ENCODE measurements at regions not wholly inside any gene's neighbourhood (a gene's known extent, or its start where the extent isn't known, plus 50 kb on each side); places are given as distances from the start of the nearest gene placed in this dataset.

DNA sequence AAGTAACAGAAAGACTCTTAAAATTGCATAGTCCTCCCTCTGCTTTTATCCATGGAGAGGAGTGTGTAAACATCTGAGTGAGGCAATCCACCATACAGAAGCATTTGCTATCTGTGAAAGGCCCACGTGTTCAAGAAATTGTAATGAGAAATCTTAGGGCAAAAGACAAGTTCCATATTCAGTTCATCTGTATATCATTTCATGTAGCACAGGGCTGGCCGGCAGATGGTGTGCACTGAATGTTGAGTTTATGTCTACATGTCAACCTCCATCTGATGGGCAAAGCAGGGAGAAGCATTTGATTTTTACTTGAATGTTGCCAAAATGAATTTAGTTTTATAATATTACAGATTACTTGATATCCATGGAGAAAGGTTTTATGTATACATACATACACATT is 179.5 kb upstream of the RAD23B start:
- TF ChIP-seq POLR2AphosphoS5 (IDR thresholded peaks at IDR 0.05) (no peak), EP300 (IDR thresholded peaks at IDR 0.05) (no peak), POLR2A (IDR thresholded peaks at IDR 0.05) (no peak)
- TF ChIP-seq, protein P1, sequence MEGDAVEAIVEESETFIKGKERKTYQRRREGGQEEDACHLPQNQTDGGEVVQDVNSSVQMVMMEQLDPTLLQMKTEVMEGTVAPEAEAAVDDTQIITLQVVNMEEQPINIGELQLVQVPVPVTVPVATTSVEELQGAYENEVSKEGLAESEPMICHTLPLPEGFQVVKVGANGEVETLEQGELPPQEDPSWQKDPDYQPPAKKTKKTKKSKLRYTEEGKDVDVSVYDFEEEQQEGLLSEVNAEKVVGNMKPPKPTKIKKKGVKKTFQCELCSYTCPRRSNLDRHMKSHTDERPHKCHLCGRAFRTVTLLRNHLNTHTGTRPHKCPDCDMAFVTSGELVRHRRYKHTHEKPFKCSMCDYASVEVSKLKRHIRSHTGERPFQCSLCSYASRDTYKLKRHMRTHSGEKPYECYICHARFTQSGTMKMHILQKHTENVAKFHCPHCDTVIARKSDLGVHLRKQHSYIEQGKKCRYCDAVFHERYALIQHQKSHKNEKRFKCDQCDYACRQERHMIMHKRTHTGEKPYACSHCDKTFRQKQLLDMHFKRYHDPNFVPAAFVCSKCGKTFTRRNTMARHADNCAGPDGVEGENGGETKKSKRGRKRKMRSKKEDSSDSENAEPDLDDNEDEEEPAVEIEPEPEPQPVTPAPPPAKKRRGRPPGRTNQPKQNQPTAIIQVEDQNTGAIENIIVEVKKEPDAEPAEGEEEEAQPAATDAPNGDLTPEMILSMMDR (IDR thresholded peaks at IDR 0.05): no peak

Measured in sigmoid colon (tissue), 4 donors.